CD4-positive, alpha-beta memory T cell (primary cell): ENCODE measurements at regions not wholly inside any gene's neighbourhood (a gene's known extent, or its start where the extent isn't known, plus 50 kb on each side); places are given as distances from the start of the nearest gene placed in this dataset.

Experiments
- CTCF ChIA-PET: fragments of 350-600 bp; sonication (Branson Sonifier 250); formaldehyde crosslinking; loops from one replicate; lab custom pipeline; 2021; ENCODE audit warnings: inconsistent platforms; ENCODE audit not compliant: partially characterized antibody; lab: Charles Lee
- POLR2A ChIA-PET: fragments of 350-600 bp; sonication (Branson Sonifier 250); formaldehyde crosslinking; loops from one replicate; lab custom pipeline; 2021; ENCODE audit not compliant: partially characterized antibody; lab: Charles Lee
- DNase-seq, 5 donors: peaks; one replicate each; pipeline versions ENCODE4 v3.0.0 to v3.0.0-alpha.2; 2020 to 2022; ENCODE audit warnings: mixed read lengths in 1 of 5
- H3K27ac ChIP-seq: one replicate; pipeline ENCODE4 v1.7.0; 2013; ENCODE audit warnings: low read depth, low read length
- H3K27me3 ChIP-seq: 2 replicates; pipeline ENCODE4 v1.7.0; 2013; ENCODE audit warnings: mild to moderate bottlenecking, low read length, moderate library complexity; ENCODE audit not compliant: insufficient read depth
- H3K36me3 ChIP-seq: 2 replicates; pipeline ENCODE4 v1.7.0; 2013; ENCODE audit warnings: mild to moderate bottlenecking, low read length, moderate library complexity; ENCODE audit not compliant: insufficient read depth
- H3K4me1 ChIP-seq: 2 replicates; pipeline ENCODE4 v1.7.0; 2013; ENCODE audit warnings: mild to moderate bottlenecking, low read length, moderate library complexity; ENCODE audit not compliant: insufficient read depth
- H3K4me3 ChIP-seq, 2 donors: one replicate each; pipeline ENCODE4 v1.7.0; 2013; ENCODE audit warnings: low read length in 2 of 2, mild to moderate bottlenecking in 1 of 2
- H3K9me3 ChIP-seq, 2 donors: one replicate each; pipeline ENCODE4 v1.7.0; 2013; ENCODE audit warnings: low read length in 2 of 2, control low read depth in 1 of 2; ENCODE audit not compliant: control insufficient read depth in 1 of 2
- H3K27ac Mint-ChIP-seq, 7 donors: one replicate each; pipeline ENCODE4 v1.8.0; 2020 to 2021; ENCODE audit warnings: mixed read lengths in 7 of 7, mild to moderate bottlenecking in 6 of 7, inconsistent platforms in 3 of 7, moderate library complexity in 3 of 7
- H3K27me3 Mint-ChIP-seq, 2 donors: one replicate each; pipeline ENCODE4 v1.8.0; 2020 to 2021; ENCODE audit warnings: mixed read lengths in 2 of 2
- H3K36me3 Mint-ChIP-seq, 2 donors: one replicate each; pipeline ENCODE4 v1.8.0; 2020 to 2021; ENCODE audit warnings: mixed read lengths in 2 of 2, inconsistent platforms in 1 of 2, mild to moderate bottlenecking in 1 of 2
- H3K4me1 Mint-ChIP-seq, 4 donors: one replicate each; pipeline ENCODE4 v1.8.0; 2020 to 2021; ENCODE audit warnings: mixed read lengths in 4 of 4, mild to moderate bottlenecking in 1 of 4
- H3K4me3 Mint-ChIP-seq, 8 donors: one replicate each; pipeline ENCODE4 v1.8.0; 2020 to 2021; ENCODE audit warnings: mixed read lengths in 8 of 8, mild to moderate bottlenecking in 7 of 8, moderate library complexity in 6 of 8, inconsistent platforms in 3 of 8
- H3K9me3 Mint-ChIP-seq, 8 donors: one replicate each; pipeline ENCODE4 v1.8.0; 2020 to 2021; ENCODE audit warnings: mixed read lengths in 8 of 8, mild to moderate bottlenecking in 5 of 8, inconsistent platforms in 3 of 8, moderate library complexity in 1 of 8
- intact Hi-C: fragments of 100-400 bp; cut with micrococcal nuclease; formaldehyde crosslinking; loops from one replicate; pipeline ENCODE4 v1.15.1; 2023

DNA sequence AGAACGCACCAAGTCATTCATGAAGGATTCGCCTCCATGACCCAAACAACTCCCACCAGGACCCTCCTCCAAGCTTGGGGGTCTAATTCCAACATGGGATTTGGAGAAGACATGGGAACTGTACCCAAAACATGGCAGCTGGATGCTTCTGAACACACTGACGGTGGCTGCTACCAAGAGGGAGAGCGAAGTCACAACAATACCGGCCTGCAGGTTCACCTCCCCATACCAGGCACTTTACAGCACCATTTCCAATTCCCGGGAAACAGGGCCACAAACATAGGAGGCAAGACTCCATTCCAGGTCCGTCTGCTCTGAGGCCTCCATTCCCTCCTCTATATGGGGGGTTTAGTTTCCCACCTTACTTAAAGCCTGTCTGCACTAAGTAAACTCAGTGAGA is 75.8 kb downstream of the LINC01488 start:
- H3K9me3 Mint-ChIP-seq = peaks cover 0 to 2% (median 0%) of the 10 kb centered on the region in 8 donors

DNA sequence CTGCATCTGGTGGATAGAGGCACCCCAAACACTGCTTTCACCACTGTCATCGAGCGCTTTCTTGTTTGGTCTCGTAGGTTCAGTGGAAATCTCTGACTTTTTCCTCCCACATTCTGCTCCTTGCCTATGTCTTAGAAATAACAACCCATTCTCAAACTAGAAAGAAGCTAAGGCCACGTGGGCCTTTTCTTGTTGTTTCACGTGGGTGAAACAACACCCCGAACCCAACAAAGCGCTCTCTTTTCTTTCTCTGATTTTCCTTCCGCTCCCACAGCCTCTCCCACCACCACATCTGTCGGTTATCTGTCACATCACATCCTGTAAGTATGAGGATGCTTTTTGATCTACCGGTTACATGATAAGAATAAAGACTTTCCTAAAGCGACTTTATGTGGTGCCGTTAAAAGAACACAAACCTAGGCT is 77.1 kb downstream of the LINC01488 start:
- no peaks in the 10 kb centered on the region for H3K27me3 ChIP-seq
- H3K36me3 ChIP-seq = no peaks in the 10 kb centered on the region
- POLR2A ChIA-PET = no interaction called here
- peaks cover 18 to 31% (median 22%) of the 10 kb centered on the region in 4 donors for H3K4me1 Mint-ChIP-seq
- no peaks in the 10 kb centered on the region for H3K9me3 ChIP-seq
- peak; percentile 49 to 83 (median 73) for DNase-seq
- no peak overlapping the region for H3K4me3 ChIP-seq
- CTCF ChIA-PET = no interaction called here
- H3K27ac ChIP-seq = no peak overlapping the region
- H3K27ac Mint-ChIP-seq = peak overlapping the region in 5 of 7 donors; percentile 2 to 71 (median 45)
- peaks cover 27% of the 10 kb centered on the region for H3K4me1 ChIP-seq
- H3K9me3 Mint-ChIP-seq = peaks cover 0 to 3% (median 0%) of the 10 kb centered on the region in 8 donors
- peak overlapping the region; percentile 1 to 66 (median 25) for H3K4me3 Mint-ChIP-seq
- intact Hi-C loops = no loop called here
- peaks cover 0 to 3% of the 10 kb centered on the region in 2 donors for H3K27me3 Mint-ChIP-seq
- H3K36me3 Mint-ChIP-seq = no peaks in the 10 kb centered on the region

More for the DNA sequence above, 75.8 kb downstream of the LINC01488 start:
- intact Hi-C loops = no loop called here
- no peaks in the 10 kb centered on the region for H3K27me3 ChIP-seq
- Mint-ChIP-seq H3K27ac (no peak overlapping the region), H3K27me3 (peaks cover 0 to 3% of the 10 kb centered on the region in 2 donors), H3K4me1 (peaks cover 18 to 31% (median 22%) of the 10 kb centered on the region in 4 donors), H3K36me3 (no peaks in the 10 kb centered on the region), H3K4me3 (no peak overlapping the region)
- ChIA-PET CTCF (no interaction called here), POLR2A (no interaction called here)
- no peak overlapping the region for H3K27ac ChIP-seq
- H3K4me1 ChIP-seq = peaks cover 27% of the 10 kb centered on the region
- no peaks in the 10 kb centered on the region for H3K9me3 ChIP-seq
- no peak for DNase-seq
- H3K4me3 ChIP-seq = no peak overlapping the region
- H3K36me3 ChIP-seq = no peaks in the 10 kb centered on the region

DNA sequence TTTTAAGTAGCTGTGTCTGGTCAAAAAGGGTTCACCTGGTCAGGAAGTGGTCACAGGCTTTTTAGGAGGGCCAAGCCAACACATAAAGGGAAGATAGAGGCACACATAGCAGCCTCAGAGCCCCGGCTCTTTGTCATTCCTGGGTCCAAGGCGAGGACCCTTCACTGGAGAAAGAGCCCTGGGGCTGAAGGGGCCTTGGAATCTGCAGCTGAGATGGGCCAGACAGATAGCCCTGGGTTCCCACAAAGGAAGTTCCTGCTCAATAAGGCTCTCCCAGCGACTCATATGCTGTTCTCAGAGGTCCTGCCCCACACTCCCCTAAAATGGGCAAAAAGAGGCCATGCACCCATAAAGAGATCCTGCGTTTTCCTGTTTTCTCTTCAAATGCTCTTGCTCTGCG is 77.7 kb downstream of the LINC01488 start:
- peak overlapping the region in 3 of 7 donors; percentile 20 to 59 (median 39) for H3K27ac Mint-ChIP-seq
- H3K4me3 Mint-ChIP-seq = peak overlapping the region in 6 of 8 donors; percentile 1 to 66 (median 38)
- Histone ChIP-seq H3K4me1 (peaks cover 27% of the 10 kb centered on the region), H3K36me3 (no peaks in the 10 kb centered on the region), H3K4me3 (no peak overlapping the region), H3K27ac (no peak overlapping the region), H3K27me3 (no peaks in the 10 kb centered on the region), H3K9me3 (no peaks in the 10 kb centered on the region)
- ChIA-PET CTCF (no interaction called here), POLR2A (no interaction called here)
- H3K4me1 Mint-ChIP-seq = peaks cover 18 to 31% (median 22%) of the 10 kb centered on the region in 4 donors
- H3K27me3 Mint-ChIP-seq = peaks cover under 1 to 3% of the 10 kb centered on the region in 2 donors
- intact Hi-C loops = no loop called here
- DNase-seq = no peak
- no peaks in the 10 kb centered on the region for H3K36me3 Mint-ChIP-seq
- H3K9me3 Mint-ChIP-seq = peaks cover 0 to 3% (median 0%) of the 10 kb centered on the region in 8 donors

DNA sequence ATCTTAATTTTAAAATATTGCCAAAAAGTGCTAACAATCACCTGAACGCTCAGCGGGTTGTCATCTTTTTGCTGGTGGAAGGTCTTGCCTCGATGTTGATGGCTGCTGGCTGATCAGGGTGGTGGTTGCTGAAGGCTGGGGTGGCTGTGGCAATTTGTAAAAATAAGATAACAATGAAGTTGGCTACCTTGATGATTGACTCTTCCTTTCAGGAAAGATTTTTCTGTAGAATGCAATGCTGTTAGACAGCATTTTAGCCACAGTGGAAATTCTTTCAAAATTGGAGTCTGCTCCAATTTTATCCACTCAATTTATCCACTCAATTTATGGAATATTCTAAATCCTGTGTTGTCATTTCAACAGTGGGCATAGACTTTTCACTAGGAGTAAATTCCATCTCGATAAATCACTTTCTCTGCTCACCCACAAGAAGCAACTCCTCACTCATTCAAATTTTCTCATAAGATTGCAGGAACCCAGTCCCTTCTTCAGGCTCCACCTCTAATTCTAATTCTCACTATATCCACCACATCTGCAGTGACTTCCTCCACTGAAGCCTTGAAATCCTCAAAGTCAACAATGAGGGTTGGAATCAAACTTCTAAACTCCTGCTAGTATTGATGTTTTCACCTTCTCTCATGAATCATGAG is 78.8 kb downstream of the LINC01488 start:
- no peak overlapping the region for H3K27ac Mint-ChIP-seq
- H3K9me3 Mint-ChIP-seq = peaks cover 0 to 3% (median 0%) of the 10 kb centered on the region in 8 donors
- H3K4me1 ChIP-seq = peaks cover 27% of the 10 kb centered on the region
- H3K27ac ChIP-seq = no peak overlapping the region
- H3K36me3 Mint-ChIP-seq = no peaks in the 10 kb centered on the region
- no peak overlapping the region for H3K4me3 Mint-ChIP-seq
- H3K4me1 Mint-ChIP-seq = peaks cover 18 to 31% (median 22%) of the 10 kb centered on the region in 4 donors
- H3K27me3 Mint-ChIP-seq = peaks cover 2 to 6% of the 10 kb centered on the region in 2 donors
- H3K27me3 ChIP-seq = no peaks in the 10 kb centered on the region
- intact Hi-C loops = no loop called here
- no peak for DNase-seq
- no peak overlapping the region for H3K4me3 ChIP-seq
- H3K9me3 ChIP-seq = no peaks in the 10 kb centered on the region
- POLR2A ChIA-PET = no interaction called here
- CTCF ChIA-PET = no interaction called here
- no peaks in the 10 kb centered on the region for H3K36me3 ChIP-seq

DNA sequence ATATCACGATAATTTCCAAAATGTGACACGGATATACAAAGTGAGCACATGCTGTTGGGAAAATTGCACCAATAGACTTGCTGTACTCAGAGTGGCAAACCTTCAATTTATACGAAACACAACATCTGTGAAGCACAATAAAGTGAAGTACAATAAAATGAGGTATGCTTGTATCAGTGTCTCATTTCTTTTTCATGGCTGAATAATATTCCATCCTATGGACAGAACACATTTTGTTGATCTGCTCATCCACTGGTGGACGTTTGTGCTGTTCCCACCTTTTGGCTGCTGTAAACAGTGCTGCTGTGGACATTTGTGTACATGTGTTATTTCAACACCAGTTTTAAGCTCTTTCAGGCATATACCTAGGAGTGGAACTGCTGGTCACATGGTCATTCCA is 78.7 kb upstream of the CCND1 start:
- no peak overlapping the region for H3K27ac ChIP-seq
- Mint-ChIP-seq H3K27me3 (peaks cover 2 to 5% of the 10 kb centered on the region in 2 donors), H3K27ac (no peak overlapping the region), H3K4me3 (no peak overlapping the region), H3K36me3 (no peaks in the 10 kb centered on the region), H3K9me3 (peaks cover 0 to 5% (median 0%) of the 10 kb centered on the region in 8 donors), H3K4me1 (peaks cover 18 to 26% (median 19%) of the 10 kb centered on the region in 4 donors)
- no peak overlapping the region for H3K4me3 ChIP-seq
- H3K4me1 ChIP-seq = peaks cover 24% of the 10 kb centered on the region
- no peak for DNase-seq
- intact Hi-C loops = no loop called here
- no peaks in the 10 kb centered on the region for H3K27me3 ChIP-seq
- H3K36me3 ChIP-seq = no peaks in the 10 kb centered on the region
- no peaks in the 10 kb centered on the region for H3K9me3 ChIP-seq
- ChIA-PET CTCF (no interaction called here), POLR2A (no interaction called here)

DNA sequence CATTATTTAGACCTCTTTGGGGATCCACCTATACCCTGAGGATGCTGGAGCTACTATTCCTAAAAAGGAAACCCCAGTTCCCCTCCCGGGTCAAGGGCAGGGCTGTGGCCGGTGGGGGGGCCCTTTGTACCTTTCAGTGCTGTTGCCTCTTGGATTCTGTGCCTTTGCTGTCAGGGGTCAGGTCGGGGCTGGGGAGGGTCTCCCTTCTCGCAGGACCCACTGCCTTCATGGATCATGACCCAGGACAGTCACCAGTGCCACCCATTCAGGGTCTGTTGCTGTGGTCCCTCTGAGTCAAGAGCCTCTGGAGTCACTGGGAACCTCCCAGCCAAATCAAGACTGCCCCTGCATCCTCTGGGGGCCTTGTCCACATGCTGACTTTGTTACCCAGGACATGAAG is 78.1 kb upstream of the CCND1 start:
- Mint-ChIP-seq H3K27me3 (peaks cover 2 to 5% of the 10 kb centered on the region in 2 donors), H3K27ac (no peak overlapping the region), H3K4me1 (peaks cover 18 to 25% (median 19%) of the 10 kb centered on the region in 4 donors), H3K4me3 (peak overlapping the region in 1 of 8 donors; percentile 33), H3K9me3 (peaks cover 0 to 5% (median 0%) of the 10 kb centered on the region in 8 donors), H3K36me3 (no peaks in the 10 kb centered on the region)
- no peaks in the 10 kb centered on the region for H3K27me3 ChIP-seq
- no peaks in the 10 kb centered on the region for H3K9me3 ChIP-seq
- intact Hi-C loops = no loop called here
- ChIA-PET POLR2A (no interaction called here), CTCF (no interaction called here)
- no peak for DNase-seq
- H3K4me1 ChIP-seq = peaks cover 19% of the 10 kb centered on the region
- H3K27ac ChIP-seq = no peak overlapping the region
- H3K4me3 ChIP-seq = no peak overlapping the region
- H3K36me3 ChIP-seq = no peaks in the 10 kb centered on the region

DNA sequence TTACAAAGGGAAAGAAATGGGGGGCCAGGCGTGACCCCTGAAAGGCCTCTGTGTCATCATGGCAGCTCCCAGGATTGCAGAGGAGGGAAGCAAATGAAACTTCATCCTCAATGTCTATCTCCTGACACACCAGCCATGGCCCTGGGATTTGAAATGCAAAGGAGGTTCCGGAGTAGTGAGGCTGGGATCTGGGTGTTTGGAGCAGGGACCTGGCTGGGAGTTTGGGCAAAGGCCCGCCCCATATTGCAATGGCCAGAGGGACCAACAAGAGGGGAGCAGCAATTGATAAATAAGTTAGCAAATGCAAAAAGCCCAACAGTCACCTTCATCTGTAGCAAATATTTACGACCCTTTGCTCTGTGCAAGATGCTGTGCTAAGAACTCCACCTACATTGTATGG is 77.7 kb upstream of the CCND1 start:
- Mint-ChIP-seq H3K27me3 (peaks cover 2 to 5% of the 10 kb centered on the region in 2 donors), H3K4me3 (no peak overlapping the region)

More for the DNA sequence above, 77.7 kb upstream of the CCND1 start:
- Histone ChIP-seq H3K9me3 (no peaks in the 10 kb centered on the region), H3K27me3 (no peaks in the 10 kb centered on the region), H3K36me3 (no peaks in the 10 kb centered on the region), H3K4me1 (peaks cover 14% of the 10 kb centered on the region), H3K27ac (no peak overlapping the region), H3K4me3 (no peak overlapping the region)
- intact Hi-C loops = no loop called here
- ChIA-PET CTCF (no interaction called here), POLR2A (no interaction called here)
- no peak overlapping the region for H3K27ac Mint-ChIP-seq
- H3K4me1 Mint-ChIP-seq = peaks cover 14 to 20% (median 14%) of the 10 kb centered on the region in 4 donors
- peaks cover 0 to 5% (median 0%) of the 10 kb centered on the region in 8 donors for H3K9me3 Mint-ChIP-seq
- no peaks in the 10 kb centered on the region for H3K36me3 Mint-ChIP-seq
- no peak for DNase-seq
